Vagina (tissue), 2 donors: ENCODE measurements at regions not wholly inside any gene's neighbourhood (a gene's known extent, or its start where the extent isn't known, plus 50 kb on each side); places are given as distances from the start of the nearest gene placed in this dataset.

ENCODE experiments used
- CTCF ChIP-seq, 3 experiments: fragments of 450-650 bp in 2 of 3; fragments of 200-600 bp in 1 of 3; sonication (generic) in 1 of 3; IDR thresholded peaks; one replicate each; pipeline ENCODE4 v1.5.1; 2017 to 2019; ENCODE audit warnings: antibody characterized with exemption in 3 of 3, mild to moderate bottlenecking in 2 of 3, moderate library complexity in 2 of 3
- POLR2A ChIP-seq, 2 donors: fragments of 450-650 bp; IDR thresholded peaks; one replicate each; pipeline ENCODE4 v1.6.1; 2017; ENCODE audit warnings: antibody characterized with exemption in 2 of 2, mild to moderate bottlenecking in 2 of 2, moderate library complexity in 2 of 2

- TF ChIP-seq POLR2A (IDR thresholded peaks at IDR 0.05) (no peak), CTCF (IDR thresholded peaks at IDR 0.05) (no peak)
Observed at GRCh38 chr4:3372933-3373465, 68.8 kb upstream of the HGFAC start.
